HEK293T (cell line): ENCODE measurements at regions not wholly inside any gene's neighbourhood (a gene's known extent, or its start where the extent isn't known, plus 50 kb on each side); places are given as distances from the start of the nearest gene placed in this dataset.

Source experiments
- CTCF ChIA-PET: fragments of 350-600 bp; formaldehyde crosslinking; extraction: SDS; loops from one replicate; lab custom pipeline; 2021; ENCODE audit warnings: antibody characterized with exemption, inconsistent platforms; lab: Yijun Ruan, JAX
- POLR2A ChIA-PET: fragments of 350-600 bp; formaldehyde crosslinking; extraction: SDS; loops from one replicate; lab custom pipeline; 2020; ENCODE audit warnings: antibody characterized with exemption, inconsistent platforms; lab: Yijun Ruan, JAX
- DNase-seq: peaks from one replicate; pipeline ENCODE4 v3.0.0; 2012; ENCODE audit warnings: mixed read lengths; ENCODE audit errors: extremely low spot score
- ARNT ChIP-seq: fragments of 450-650 bp; IDR thresholded peaks from 2 replicates; pipeline ENCODE4 v1.6.1; 2017; ENCODE audit warnings: mild to moderate bottlenecking
- BHLHE40 ChIP-seq: fragments of 450-650 bp; IDR thresholded peaks from 2 replicates; pipeline ENCODE4 v1.6.1; 2016; ENCODE audit warnings: mild to moderate bottlenecking, moderate library complexity, borderline replicate concordance
- CTBP1 ChIP-seq: fragments of 450-650 bp; IDR thresholded peaks from 2 replicates; pipeline ENCODE4 v1.6.1; 2016; ENCODE audit warnings: borderline replicate concordance
- ELF4 ChIP-seq: fragments of 450-650 bp; IDR thresholded peaks from 2 replicates; pipeline ENCODE4 v1.6.1; 2017; ENCODE audit warnings: antibody characterized with exemption
- FOXA1 ChIP-seq: fragments of 450-650 bp; IDR thresholded peaks from 2 replicates; pipeline ENCODE4 v1.6.1; 2016; ENCODE audit warnings: mild to moderate bottlenecking
- FOXK2 ChIP-seq: fragments of 450-650 bp; IDR thresholded peaks from 2 replicates; pipeline ENCODE4 v1.6.1; 2016; ENCODE audit warnings: mild to moderate bottlenecking
- FOXM1 ChIP-seq: fragments of 450-650 bp; IDR thresholded peaks from 2 replicates; pipeline ENCODE4 v1.6.1; 2017; ENCODE audit warnings: mild to moderate bottlenecking, borderline replicate concordance
- HDGF ChIP-seq: fragments of 450-650 bp; IDR thresholded peaks from 2 replicates; pipeline ENCODE4 v1.6.1; 2017; ENCODE audit warnings: antibody characterized with exemption, borderline replicate concordance
- L3MBTL2 ChIP-seq: fragments of 450-650 bp; conservative IDR thresholded peaks from 2 replicates; pipeline ENCODE4 v1.6.1; 2016; ENCODE audit warnings: mild to moderate bottlenecking
- LEF1 ChIP-seq: fragments of 450-650 bp; IDR thresholded peaks from 2 replicates; pipeline ENCODE4 v1.6.1; 2017; ENCODE audit warnings: mild to moderate bottlenecking, borderline replicate concordance
- NFRKB ChIP-seq: fragments of 450-650 bp; IDR thresholded peaks from 2 replicates; pipeline ENCODE4 v1.6.1; 2016; ENCODE audit warnings: mild to moderate bottlenecking, moderate library complexity
- PKNOX1 ChIP-seq: fragments of 450-650 bp; IDR thresholded peaks from 2 replicates; pipeline ENCODE4 v1.6.1; 2016
- SP1 ChIP-seq: fragments of 450-650 bp; IDR thresholded peaks from 2 replicates; pipeline ENCODE4 v1.6.1; 2017
- SUZ12 ChIP-seq: fragments of 450-650 bp; IDR thresholded peaks from 2 replicates; pipeline ENCODE4 v1.6.1; 2016; ENCODE audit warnings: mild to moderate bottlenecking
- TARDBP ChIP-seq: fragments of 450-650 bp; IDR thresholded peaks from 2 replicates; pipeline ENCODE4 v1.6.1; 2016
- ZNF384 ChIP-seq: fragments of 450-650 bp; IDR thresholded peaks from 2 replicates; pipeline ENCODE4 v1.6.1; 2016

- ChIA-PET CTCF (no interaction called here), POLR2A (no interaction called here)
- TF ChIP-seq SUZ12 (no peak), SP1 (no peak), ELF4 (no peak), NFRKB (no peak), TARDBP (no peak), FOXM1 (no peak), BHLHE40 (no peak), ARNT (no peak), CTBP1 (no peak), HDGF (no peak)
- no peak for DNase-seq
Observed at GRCh38 chr3:84522893-84523292, 435.9 kb upstream of the CADM2 start.

GRCh38 chr3:84536916-84537315 lies 421.9 kb upstream of the CADM2 start:
- DNase-seq = no peak
- ChIA-PET POLR2A (no interaction called here), CTCF (no interaction called here)
- no peak for TF ChIP-seq SUZ12

- ChIA-PET CTCF (no interaction called here), POLR2A (no interaction called here)
- TF ChIP-seq FOXA1 (no peak), SUZ12 (no peak), TARDBP (no peak), SP1 (no peak), FOXM1 (no peak), HDGF (no peak), L3MBTL2 (no peak), NFRKB (no peak), BHLHE40 (no peak), ARNT (no peak), ELF4 (no peak), CTBP1 (no peak), FOXK2 (no peak), LEF1 (no peak), ZNF384 (no peak), PKNOX1 (no peak)
- no peak for DNase-seq
Observed at GRCh38 chr3:84538597-84538996, 420.2 kb upstream of the CADM2 start.

- POLR2A ChIA-PET = no interaction called here
- TF ChIP-seq HDGF (no peak), ZNF384 (no peak), PKNOX1 (no peak), CTBP1 (no peak), FOXK2 (no peak), FOXA1 (no peak), FOXM1 (no peak), BHLHE40 (no peak), L3MBTL2 (no peak), TARDBP (no peak), SP1 (no peak), ELF4 (no peak), ARNT (no peak), LEF1 (no peak), SUZ12 (no peak), NFRKB (no peak)
- CTCF ChIA-PET = interaction anchor here (0.7 to 1.8 kb wide), 5 partner anchors 12 to 814 kb away, joined by 3 to 9 read pairs (median 3); no protein-coding TSS in a partner anchor
- DNase-seq = no peak
Observed at GRCh38 chr3:84547207-84547606, 411.6 kb upstream of the CADM2 start.

GRCh38 chr3:84547971-84548970 lies 410.5 kb upstream of the CADM2 start:
- no peak for TF ChIP-seq FOXA1
- no peak for TF ChIP-seq BHLHE40
- TF ChIP-seq ELF4 = no peak
- TF ChIP-seq ZNF384 = no peak
- TF ChIP-seq FOXM1 = no peak
- TF ChIP-seq SUZ12 = no peak
- no peak for TF ChIP-seq FOXK2
- no peak for TF ChIP-seq PKNOX1
- no peak for TF ChIP-seq SP1
- no peak for TF ChIP-seq LEF1
- TF ChIP-seq L3MBTL2 = no peak
- no peak for TF ChIP-seq ARNT
- no peak for TF ChIP-seq NFRKB
- DNase-seq = peak; percentile 37
- POLR2A ChIA-PET = no interaction called here
- CTCF ChIA-PET = interaction anchor here (0.7 to 1.8 kb wide), 4 partner anchors 11 to 813 kb away, joined by 3 to 9 read pairs (median 4); no protein-coding TSS in a partner anchor

DNA sequence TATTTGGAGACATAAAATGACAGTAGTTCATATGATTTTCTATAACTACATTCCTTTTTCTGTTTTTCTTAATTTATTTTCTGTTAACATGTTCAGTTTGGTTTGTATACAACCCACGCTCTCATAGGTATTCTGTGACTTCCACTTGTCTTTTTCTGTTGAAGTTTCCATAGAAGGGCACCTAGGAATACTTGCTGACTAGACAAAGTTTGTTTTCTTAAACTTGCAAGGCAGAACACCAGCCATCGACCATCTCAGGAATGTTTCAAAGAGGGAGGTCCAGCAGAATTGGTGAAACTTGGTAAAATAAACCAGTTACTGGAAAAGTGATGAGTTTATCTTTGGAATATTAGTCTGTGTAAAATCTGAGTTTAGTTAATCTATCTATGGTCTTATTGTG lies 403.2 kb upstream of the CADM2 start:
- ChIA-PET CTCF (no interaction called here), POLR2A (no interaction called here)
- no peak for DNase-seq
- TF ChIP-seq FOXK2 = no peak
